Esophagus muscularis mucosa (tissue), 4 donors: ENCODE measurements at regions not wholly inside any gene's neighbourhood (a gene's known extent, or its start where the extent isn't known, plus 50 kb on each side); places are given as distances from the start of the nearest gene placed in this dataset.

Source experiments
- EP300 ChIP-seq: sonication (generic); formaldehyde crosslinking; IDR thresholded peaks from one replicate; pipeline ENCODE4 v1.6.1; 2017; ENCODE audit warnings: antibody characterized with exemption
- POLR2A ChIP-seq: fragments of 450-650 bp; IDR thresholded peaks from one replicate; pipeline ENCODE4 v1.6.1; 2017; ENCODE audit warnings: antibody characterized with exemption, moderate library complexity, mild to moderate bottlenecking, low read depth
- POLR2AphosphoS5 ChIP-seq, 2 donors: sonication (generic); formaldehyde crosslinking; IDR thresholded peaks; one replicate each; pipeline ENCODE4 v1.6.1; 2017; ENCODE audit warnings: antibody characterized with exemption in 2 of 2
- TF ChIP-seq, protein P1 (sequence below), 3 experiments: fragments of 200-600 bp in 2 of 3; fragments of 450-650 bp in 1 of 3; sonication (generic) in 2 of 3; IDR thresholded peaks; one replicate each; pipeline ENCODE4 v1.5.1; 2017 to 2019; ENCODE audit warnings: antibody characterized with exemption in 3 of 3, mild to moderate bottlenecking in 2 of 3, moderate library complexity in 1 of 3

- TF ChIP-seq EP300 = no peak
- TF ChIP-seq, protein P1, sequence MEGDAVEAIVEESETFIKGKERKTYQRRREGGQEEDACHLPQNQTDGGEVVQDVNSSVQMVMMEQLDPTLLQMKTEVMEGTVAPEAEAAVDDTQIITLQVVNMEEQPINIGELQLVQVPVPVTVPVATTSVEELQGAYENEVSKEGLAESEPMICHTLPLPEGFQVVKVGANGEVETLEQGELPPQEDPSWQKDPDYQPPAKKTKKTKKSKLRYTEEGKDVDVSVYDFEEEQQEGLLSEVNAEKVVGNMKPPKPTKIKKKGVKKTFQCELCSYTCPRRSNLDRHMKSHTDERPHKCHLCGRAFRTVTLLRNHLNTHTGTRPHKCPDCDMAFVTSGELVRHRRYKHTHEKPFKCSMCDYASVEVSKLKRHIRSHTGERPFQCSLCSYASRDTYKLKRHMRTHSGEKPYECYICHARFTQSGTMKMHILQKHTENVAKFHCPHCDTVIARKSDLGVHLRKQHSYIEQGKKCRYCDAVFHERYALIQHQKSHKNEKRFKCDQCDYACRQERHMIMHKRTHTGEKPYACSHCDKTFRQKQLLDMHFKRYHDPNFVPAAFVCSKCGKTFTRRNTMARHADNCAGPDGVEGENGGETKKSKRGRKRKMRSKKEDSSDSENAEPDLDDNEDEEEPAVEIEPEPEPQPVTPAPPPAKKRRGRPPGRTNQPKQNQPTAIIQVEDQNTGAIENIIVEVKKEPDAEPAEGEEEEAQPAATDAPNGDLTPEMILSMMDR (IDR thresholded peaks at IDR 0.05) = no peak
- no peak for TF ChIP-seq POLR2A
- TF ChIP-seq POLR2AphosphoS5 (IDR thresholded peaks at IDR 0.05) = no peak
Observed at GRCh38 chr12:131409211-131409610, 301.7 kb upstream of the SFSWAP start.
